Neural progenitor cell (in vitro differentiated cells): ENCODE measurements at regions not wholly inside any gene's neighbourhood (a gene's known extent, or its start where the extent isn't known, plus 50 kb on each side); places are given as distances from the start of the nearest gene placed in this dataset.

Experiments
- DNase-seq: peaks from one replicate; pipeline ENCODE4 v3.0.0-alpha.2; 2016; ENCODE audit warnings: low spot score
- H2AFZ ChIP-seq: fragments of 200-600 bp; sonication (generic); replicated peaks from 2 replicates; pipeline ENCODE4 v1.6.1; 2016; ENCODE audit warnings: antibody characterized with exemption
- H3F3A ChIP-seq: fragments of 200-600 bp; sonication (generic); 2 replicates; pipeline ENCODE4 v1.6.1; 2016; ENCODE audit warnings: antibody characterized with exemption, low read depth
- H3K27ac ChIP-seq: fragments of 200-600 bp; sonication (generic); 2 replicates; pipeline ENCODE4 v1.5.1; 2016; ENCODE audit warnings: mild to moderate bottlenecking
- H3K27me3 ChIP-seq: fragments of 200-600 bp; sonication (generic); 2 replicates; pipeline ENCODE4 v1.6.1; 2016; ENCODE audit warnings: mild to moderate bottlenecking, moderate library complexity
- H3K36me3 ChIP-seq: fragments of 200-600 bp; sonication (generic); 2 replicates; pipeline ENCODE4 v1.5.1; 2016
- H3K4me1 ChIP-seq: fragments of 200-600 bp; sonication (generic); 2 replicates; pipeline ENCODE4 v1.6.1; 2016; ENCODE audit warnings: mixed run types
- H3K4me2 ChIP-seq: fragments of 200-600 bp; sonication (generic); 2 replicates; pipeline ENCODE4 v1.6.1; 2016
- H3K4me3 ChIP-seq: fragments of 200-600 bp; sonication (generic); 2 replicates; pipeline ENCODE4 v1.5.1; 2016
- H3K79me2 ChIP-seq: fragments of 200-600 bp; sonication (generic); 2 replicates; pipeline ENCODE4 v1.6.1; 2016; ENCODE audit warnings: low read depth
- H3K9ac ChIP-seq: fragments of 200-600 bp; sonication (generic); 2 replicates; pipeline ENCODE4 v1.6.1; 2016
- H3K9me3 ChIP-seq: fragments of 200-600 bp; sonication (generic); 2 replicates; pipeline ENCODE4 v1.5.1; 2016; ENCODE audit warnings: low read depth
- H4K20me1 ChIP-seq: fragments of 200-600 bp; sonication (generic); 2 replicates; pipeline ENCODE4 v1.6.1; 2016; ENCODE audit warnings: low read depth
- H3K27ac Mint-ChIP-seq: 3 replicates; pipeline ENCODE4 v1.8.0; 2021; ENCODE audit warnings: mixed read lengths
- H3K27me3 Mint-ChIP-seq: 2 replicates; pipeline ENCODE4 v1.8.0; 2022; ENCODE audit warnings: low read depth, mild to moderate bottlenecking, inconsistent platforms, moderate library complexity, mixed read lengths; ENCODE audit not compliant: insufficient read depth
- H3K36me3 Mint-ChIP-seq: 3 replicates; pipeline ENCODE4 v1.8.0; 2021; ENCODE audit warnings: mixed read lengths
- H3K4me1 Mint-ChIP-seq: 3 replicates; pipeline ENCODE4 v1.8.0; 2021; ENCODE audit warnings: mixed read lengths
- H3K4me3 Mint-ChIP-seq: 3 replicates; pipeline ENCODE4 v1.8.0; 2021; ENCODE audit warnings: mild to moderate bottlenecking, moderate library complexity, mixed read lengths
- H3K9me3 Mint-ChIP-seq: 3 replicates; pipeline ENCODE4 v1.8.0; 2020; ENCODE audit warnings: mixed read lengths
- CTCF ChIP-seq: fragments of 200-600 bp; sonication (generic); IDR thresholded peaks from 2 replicates; pipeline ENCODE4 v1.5.1; 2017; ENCODE audit warnings: antibody characterized with exemption, mild to moderate bottlenecking
- EZH2 ChIP-seq: fragments of 200-600 bp; sonication (generic); IDR thresholded peaks from 2 replicates; pipeline ENCODE4 v1.6.1; 2017; ENCODE audit warnings: antibody characterized with exemption, mild to moderate bottlenecking, moderate library complexity
- EZH2phosphoT487 ChIP-seq: fragments of 200-600 bp; sonication (generic); IDR thresholded peaks from 2 replicates; pipeline ENCODE4 v1.6.1; 2017; ENCODE audit warnings: antibody characterized with exemption

GRCh38 chr2:39550701-39551285 is 113.7 kb upstream of the MAP4K3 start:
- Mint-ChIP-seq H3K4me1 (no peaks in the 10 kb centered on the region), H3K27me3 (no peaks in the 10 kb centered on the region), H3K27ac (no peak overlapping the region), H3K36me3 (no peaks in the 10 kb centered on the region), H3K9me3 (peaks cover 12% of the 10 kb centered on the region), H3K4me3 (no peak overlapping the region)
- Histone ChIP-seq H3K27ac (no peak overlapping the region), H3K4me3 (no peak overlapping the region), H3K79me2 (no peaks in the 10 kb centered on the region), H2AFZ (no peak overlapping the region), H3K27me3 (no peaks in the 10 kb centered on the region), H3K4me2 (no peak overlapping the region), H3K9me3 (no peaks in the 10 kb centered on the region), H3K36me3 (no peaks in the 10 kb centered on the region), H3K4me1 (no peaks in the 10 kb centered on the region), H3F3A (no peaks in the 10 kb centered on the region), H3K9ac (no peak overlapping the region), H4K20me1 (no peaks in the 10 kb centered on the region)
- DNase-seq, result no peak
- TF ChIP-seq CTCF (no peak), EZH2phosphoT487 (no peak), EZH2 (no peak)

GRCh38 chr2:39558906-39559305 is 106.8 kb upstream of the TMEM178A start:
- H3K36me3 Mint-ChIP-seq, result peaks cover under 1% of the 10 kb centered on the region
- no peaks in the 10 kb centered on the region for H3K4me1 Mint-ChIP-seq
- H3K9me3 Mint-ChIP-seq, result peaks cover 25% of the 10 kb centered on the region
- Histone ChIP-seq H3K36me3 (no peaks in the 10 kb centered on the region), H3K27ac (no peak overlapping the region), H3K4me2 (no peak overlapping the region), H3F3A (no peaks in the 10 kb centered on the region), H3K27me3 (no peaks in the 10 kb centered on the region), H3K9ac (no peak overlapping the region), H2AFZ (no peak overlapping the region), H4K20me1 (no peaks in the 10 kb centered on the region), H3K79me2 (no peaks in the 10 kb centered on the region), H3K9me3 (peaks cover 7% of the 10 kb centered on the region), H3K4me1 (no peaks in the 10 kb centered on the region), H3K4me3 (no peak overlapping the region)
- DNase-seq, result no peak
- TF ChIP-seq EZH2 (no peak), EZH2phosphoT487 (no peak), CTCF (no peak)
- H3K4me3 Mint-ChIP-seq, result no peak overlapping the region
- H3K27me3 Mint-ChIP-seq, result no peaks in the 10 kb centered on the region
- H3K27ac Mint-ChIP-seq, result no peak overlapping the region

- H3K4me1 Mint-ChIP-seq, result peaks cover 3% of the 10 kb centered on the region
- Histone ChIP-seq H3K9me3 (peaks cover 8% of the 10 kb centered on the region), H3F3A (no peaks in the 10 kb centered on the region), H3K4me2 (no peak overlapping the region), H3K4me3 (no peak overlapping the region), H3K27ac (no peak overlapping the region), H3K79me2 (no peaks in the 10 kb centered on the region), H4K20me1 (no peaks in the 10 kb centered on the region), H3K9ac (no peak overlapping the region), H2AFZ (no peak overlapping the region), H3K36me3 (no peaks in the 10 kb centered on the region), H3K4me1 (no peaks in the 10 kb centered on the region), H3K27me3 (no peaks in the 10 kb centered on the region)
- H3K27ac Mint-ChIP-seq, result no peak overlapping the region
- peaks cover 4% of the 10 kb centered on the region for H3K36me3 Mint-ChIP-seq
- DNase-seq, result no peak
- peaks cover 2% of the 10 kb centered on the region for H3K27me3 Mint-ChIP-seq
- peaks cover 38% of the 10 kb centered on the region for H3K9me3 Mint-ChIP-seq
- no peak overlapping the region for H3K4me3 Mint-ChIP-seq
- TF ChIP-seq EZH2phosphoT487 (no peak), CTCF (no peak), EZH2 (no peak)
These were observed 102.1 kb upstream of the TMEM178A start for GRCh38 chr2:39563572-39563971.
